ENCODE measurements at regions not wholly inside any gene's neighbourhood (a gene's known extent, or its start where the extent isn't known, plus 50 kb on each side); places are given as distances from the start of the nearest gene placed in this dataset.

DNA sequence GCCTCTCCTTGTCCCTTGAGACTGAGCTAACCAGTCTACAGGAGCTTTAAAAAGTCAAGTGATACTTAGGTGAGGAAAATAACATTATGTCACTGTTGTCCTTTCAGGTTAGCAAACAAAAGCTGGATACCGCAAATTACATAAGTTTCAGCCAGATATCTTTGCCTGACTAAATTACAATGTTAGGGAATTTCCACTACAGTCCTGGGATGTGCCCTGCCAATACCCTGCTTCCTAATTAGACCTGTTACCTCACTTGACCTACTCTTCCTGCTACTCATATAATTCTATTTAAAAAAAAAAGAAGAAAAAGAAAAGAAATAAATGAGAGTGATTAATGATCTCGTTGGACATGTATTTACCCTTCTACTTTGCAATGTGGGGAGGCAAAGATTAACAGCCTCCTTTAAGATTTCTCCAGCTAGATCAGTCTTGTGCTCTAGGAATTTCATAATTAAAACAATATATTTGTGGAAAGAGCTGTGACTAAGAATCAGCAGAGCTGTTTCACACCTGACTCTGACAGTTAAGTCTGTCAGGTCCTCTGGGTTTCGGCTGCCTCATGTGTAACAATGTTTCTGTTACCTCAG lies 318.9 kb downstream of the HDGFL1 start:
- Histone ChIP-seq H3K36me3 (ENCODE audit: control insufficient read depth in 2 of 2, extremely low read depth in 1 of 2, insufficient read depth in 2 of 2, low read length in 2 of 2) (no peaks in the 10 kb centered on the region), H3K79me2 (ENCODE audit: control insufficient read depth, insufficient read depth, low read length) (no peaks in the 10 kb centered on the region), H3K4me3 (replicated peaks in 1 of 3; ENCODE audit: insufficient read depth in 1 of 3, low read depth in 1 of 3, low read length in 3 of 3) (no peak overlapping the region), H3K27ac (ENCODE audit: insufficient read depth, low read depth, low read length) (peak overlapping the region; percentile 58), H3K4me2 (ENCODE audit: insufficient read depth, low read length) (peak overlapping the region; percentile 21), H3K4me1 (ENCODE audit: control insufficient read depth, extremely low read depth, insufficient read depth, low read length) (peaks cover 52% of the 10 kb centered on the region), H2AFZ (ENCODE audit: low read depth, low read length) (no peak overlapping the region), H3K9me1 (replicated peaks; ENCODE audit: control insufficient read depth, extremely low read depth, insufficient read depth, low read length) (no peaks in the 10 kb centered on the region), H3K9me3 (replicated peaks; ENCODE audit: control insufficient read depth, insufficient read depth, low read length) (no peaks in the 10 kb centered on the region), H3K9ac (replicated peaks; ENCODE audit: extremely low read depth, insufficient read depth, low read length) (no peak overlapping the region), H4K20me1 (replicated peaks; ENCODE audit: control insufficient read depth, extremely low read depth, insufficient read depth, low read length) (no peaks in the 10 kb centered on the region), H3K27me3 (ENCODE audit: control insufficient read depth in 2 of 2, insufficient read depth in 2 of 2, low read length in 2 of 2) (no peaks in the 10 kb centered on the region)
- intact Hi-C loops (cut with micrococcal nuclease) (no loop called here), dilution Hi-C loops (cut with MboI; ENCODE audit: extremely low pct_ligation_motif_present, low sequenced_read_pairs) (no loop called here)
- no TSS peak for BruUV-seq (replicated peaks)
- ChIA-PET CTCF (interaction anchor here (1.3 to 1.4 kb wide), 2 partner anchors 9 to 38 kb away, joined by 3 read pairs; no protein-coding TSS in a partner anchor), POLR2A (no interaction called here)
- peak; percentile 91 for DNase-seq (ENCODE audit: low read depth, low spot score)
- TF ChIP-seq GATA2 (IDR thresholded peaks at IDR 0.05; ENCODE audit: insufficient read depth, insufficient read length, low read depth, low read length) (no peak), JUN (IDR thresholded peaks at IDR 0.05; ENCODE audit: borderline replicate concordance, insufficient read depth, insufficient read length, low read depth) (no peak), POLR2A (IDR thresholded peaks at IDR 0.05; ENCODE audit: low read depth, low read length) (no peak), POLR2AphosphoS5 (IDR thresholded peaks at IDR 0.05; ENCODE audit: insufficient read depth, low read depth, low read length) (no peak), MYC (IDR thresholded peaks at IDR 0.05; ENCODE audit: low read depth, low read length) (no peak), FOS (IDR thresholded peaks at IDR 0.05; ENCODE audit: borderline replicate concordance, insufficient read depth, low read length) (no peak), EZH2 (IDR thresholded peaks at IDR 0.05; ENCODE audit: borderline replicate concordance, low read depth, low read length, severe bottlenecking) (no peak)
- TF ChIP-seq, protein P1, sequence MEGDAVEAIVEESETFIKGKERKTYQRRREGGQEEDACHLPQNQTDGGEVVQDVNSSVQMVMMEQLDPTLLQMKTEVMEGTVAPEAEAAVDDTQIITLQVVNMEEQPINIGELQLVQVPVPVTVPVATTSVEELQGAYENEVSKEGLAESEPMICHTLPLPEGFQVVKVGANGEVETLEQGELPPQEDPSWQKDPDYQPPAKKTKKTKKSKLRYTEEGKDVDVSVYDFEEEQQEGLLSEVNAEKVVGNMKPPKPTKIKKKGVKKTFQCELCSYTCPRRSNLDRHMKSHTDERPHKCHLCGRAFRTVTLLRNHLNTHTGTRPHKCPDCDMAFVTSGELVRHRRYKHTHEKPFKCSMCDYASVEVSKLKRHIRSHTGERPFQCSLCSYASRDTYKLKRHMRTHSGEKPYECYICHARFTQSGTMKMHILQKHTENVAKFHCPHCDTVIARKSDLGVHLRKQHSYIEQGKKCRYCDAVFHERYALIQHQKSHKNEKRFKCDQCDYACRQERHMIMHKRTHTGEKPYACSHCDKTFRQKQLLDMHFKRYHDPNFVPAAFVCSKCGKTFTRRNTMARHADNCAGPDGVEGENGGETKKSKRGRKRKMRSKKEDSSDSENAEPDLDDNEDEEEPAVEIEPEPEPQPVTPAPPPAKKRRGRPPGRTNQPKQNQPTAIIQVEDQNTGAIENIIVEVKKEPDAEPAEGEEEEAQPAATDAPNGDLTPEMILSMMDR (IDR thresholded peaks at IDR 0.05; ENCODE audit: extremely low read depth in 1 of 2, insufficient read depth in 1 of 2, low read depth in 1 of 2, low read length in 2 of 2), result no peak
- TF ChIP-seq, protein P2, sequence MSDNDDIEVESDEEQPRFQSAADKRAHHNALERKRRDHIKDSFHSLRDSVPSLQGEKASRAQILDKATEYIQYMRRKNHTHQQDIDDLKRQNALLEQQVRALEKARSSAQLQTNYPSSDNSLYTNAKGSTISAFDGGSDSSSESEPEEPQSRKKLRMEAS (IDR thresholded peaks at IDR 0.05; ENCODE audit: insufficient read depth, insufficient read length), result no peak
- FAIRE-seq, result no peak
